ENCODE measurements at regions not wholly inside any gene's neighbourhood (a gene's known extent, or its start where the extent isn't known, plus 50 kb on each side); places are given as distances from the start of the nearest gene placed in this dataset.
"Not testable (repeated sequence)": the region's sequence is repeated elsewhere in the genome, so short reads cannot be mapped to it uniquely, and the experiment has no call there.

GRCh38 chr12:43192442-43192841 lies 359.6 kb downstream of the ADAMTS20 start:
- intact Hi-C loops (cut with micrococcal nuclease), result not testable (repeated sequence)

GRCh38 chr12:43180242-43180641 lies 371.8 kb downstream of the ADAMTS20 start:
- intact Hi-C loops (cut with micrococcal nuclease), result no loop called here

- intact Hi-C loops (cut with micrococcal nuclease), result no loop called here
These were observed 372.5 kb downstream of the ADAMTS20 start for GRCh38 chr12:43179486-43179885.

GRCh38 chr12:43177276-43177675 lies 374.7 kb downstream of the ADAMTS20 start:
- intact Hi-C loops (cut with micrococcal nuclease), result no loop called here

- intact Hi-C loops (cut with micrococcal nuclease), result no loop called here
These were observed 382.8 kb downstream of the ADAMTS20 start for GRCh38 chr12:43169115-43169681.

- intact Hi-C loops (cut with micrococcal nuclease), result no loop called here
These were observed 384.3 kb downstream of the ADAMTS20 start for GRCh38 chr12:43167691-43168090.

GRCh38 chr12:43165351-43165750 lies 386.7 kb downstream of the ADAMTS20 start:
- intact Hi-C loops (cut with micrococcal nuclease), result no loop called here

GRCh38 chr12:43162138-43162537 lies 389.9 kb downstream of the ADAMTS20 start:
- intact Hi-C loops (cut with micrococcal nuclease), result no loop called here

GRCh38 chr12:43159506-43159905 lies 392.5 kb downstream of the ADAMTS20 start:
- intact Hi-C loops (cut with micrococcal nuclease), result no loop called here

GRCh38 chr12:43158126-43158525 lies 393.9 kb downstream of the ADAMTS20 start:
- intact Hi-C loops (cut with micrococcal nuclease), result no loop called here

- intact Hi-C loops (cut with micrococcal nuclease), result no loop called here
These were observed 396.6 kb downstream of the ADAMTS20 start for GRCh38 chr12:43155376-43155775.

GRCh38 chr12:43154498-43155045 lies 397.4 kb downstream of the ADAMTS20 start:
- intact Hi-C loops (cut with micrococcal nuclease), result no loop called here

GRCh38 chr12:43151441-43151981 lies 400.5 kb downstream of the ADAMTS20 start:
- intact Hi-C loops (cut with micrococcal nuclease), result no loop called here

GRCh38 chr12:43148691-43149090 lies 403.3 kb downstream of the ADAMTS20 start:
- intact Hi-C loops (cut with micrococcal nuclease), result no loop called here

GRCh38 chr12:43147878-43148277 lies 404.1 kb downstream of the ADAMTS20 start:
- intact Hi-C loops (cut with micrococcal nuclease), result no loop called here

GRCh38 chr12:43145481-43145880 lies 406.5 kb downstream of the ADAMTS20 start:
- intact Hi-C loops (cut with micrococcal nuclease), result no loop called here

GRCh38 chr12:43143278-43143677 lies 408.7 kb downstream of the ADAMTS20 start:
- intact Hi-C loops (cut with micrococcal nuclease), result no loop called here

- intact Hi-C loops (cut with micrococcal nuclease), result no loop called here
These were observed 419.7 kb downstream of the ADAMTS20 start for GRCh38 chr12:43132291-43132690.

GRCh38 chr12:43131301-43131700 lies 420.7 kb downstream of the ADAMTS20 start:
- intact Hi-C loops (cut with micrococcal nuclease), result no loop called here

- intact Hi-C loops (cut with micrococcal nuclease), result no loop called here
These were observed 424.0 kb downstream of the ADAMTS20 start for GRCh38 chr12:43127886-43128549.

GRCh38 chr12:43126652-43127375 lies 425.2 kb downstream of the ADAMTS20 start:
- intact Hi-C loops (cut with micrococcal nuclease), result no loop called here

- intact Hi-C loops (cut with micrococcal nuclease), result no loop called here
These were observed 428.5 kb downstream of the ADAMTS20 start for GRCh38 chr12:43123461-43123860.
